DOHH2 (cell line): ENCODE measurements at regions not wholly inside any gene's neighbourhood (a gene's known extent, or its start where the extent isn't known, plus 50 kb on each side); places are given as distances from the start of the nearest gene placed in this dataset.

Experiments used
- H3F3A ChIP-seq: fragments of 200-600 bp; sonication (generic), shearing (Covaris generic); 2 replicates; pipeline ENCODE4 v1.6.0; 2016; ENCODE audit warnings: antibody characterized with exemption, mild to moderate bottlenecking; ENCODE audit not compliant: control insufficient read depth, insufficient read depth
- H3K27ac ChIP-seq: fragments of 200-600 bp; sonication (generic); 2 replicates; pipeline ENCODE4 v1.5.1; 2014; ENCODE audit warnings: low read depth, mild to moderate bottlenecking, low read length, moderate library complexity
- H3K27me3 ChIP-seq: fragments of 200-600 bp; sonication (generic); 2 replicates; pipeline ENCODE4 v1.6.1; 2014; ENCODE audit warnings: mild to moderate bottlenecking, low read length, mixed read lengths; ENCODE audit not compliant: control insufficient read depth
- H3K36me3 ChIP-seq: fragments of 200-600 bp; sonication (generic); 2 replicates; pipeline ENCODE4 v1.6.1; 2014; ENCODE audit warnings: mild to moderate bottlenecking, low read length, moderate library complexity, mixed read lengths; ENCODE audit not compliant: control insufficient read depth
- H3K4me1 ChIP-seq: fragments of 200-600 bp; sonication (generic); 2 replicates; pipeline ENCODE4 v1.6.1; 2014; ENCODE audit warnings: mild to moderate bottlenecking, low read length, mixed read lengths; ENCODE audit not compliant: control insufficient read depth
- H3K4me2 ChIP-seq: fragments of 200-600 bp; sonication (generic); 2 replicates; pipeline ENCODE4 v1.6.0; 2014; ENCODE audit warnings: mild to moderate bottlenecking, low read length, moderate library complexity
- H3K4me3 ChIP-seq: fragments of 200-600 bp; sonication (generic); 2 replicates; pipeline ENCODE4 v1.5.1; 2014; ENCODE audit warnings: mild to moderate bottlenecking, low read length, mixed read lengths
- H3K79me2 ChIP-seq: fragments of 200-600 bp; sonication (generic); 2 replicates; pipeline ENCODE4 v1.6.1; 2014; ENCODE audit warnings: mild to moderate bottlenecking, low read length, mixed read lengths; ENCODE audit not compliant: control insufficient read depth
- H3K9me2 ChIP-seq: fragments of 200-600 bp; sonication (generic); replicated peaks from 2 replicates; pipeline ENCODE4 v1.6.1; 2014; ENCODE audit warnings: mild to moderate bottlenecking, low read length, mixed read lengths; ENCODE audit not compliant: control insufficient read depth
- H3K9me3 ChIP-seq: fragments of 200-600 bp; sonication (generic); 2 replicates; pipeline ENCODE4 v1.6.1; 2014; ENCODE audit warnings: antibody characterized with exemption, low read length, mixed read lengths; ENCODE audit not compliant: control insufficient read depth, insufficient read depth
- H4K20me1 ChIP-seq: fragments of 200-600 bp; sonication (generic); 2 replicates; pipeline ENCODE4 v1.6.0; 2014; ENCODE audit warnings: low read depth, mild to moderate bottlenecking, antibody characterized with exemption, low read length, moderate library complexity; ENCODE audit not compliant: control insufficient read depth, insufficient read depth
- CTCF ChIP-seq: fragments of 200-600 bp; sonication (generic); IDR thresholded peaks from one replicate; pipeline ENCODE4 v1.5.1; 2014; ENCODE audit warnings: antibody characterized with exemption, mild to moderate bottlenecking, low read depth, low read length; ENCODE audit not compliant: poor library complexity, severe bottlenecking
- EZH2phosphoT487 ChIP-seq: fragments of 200-600 bp; sonication (generic); IDR thresholded peaks from 2 replicates; pipeline ENCODE4 v1.6.1; 2017; ENCODE audit warnings: borderline replicate concordance, mild to moderate bottlenecking, antibody characterized with exemption, low read length, moderate library complexity, mixed read lengths

- Histone ChIP-seq H3F3A (no peaks in the 10 kb centered on the region), H3K27ac (no peak overlapping the region), H3K4me1 (peaks cover 11% of the 10 kb centered on the region), H3K9me2 (no peaks in the 10 kb centered on the region), H3K9me3 (no peaks in the 10 kb centered on the region), H3K4me3 (no peak overlapping the region), H3K4me2 (no peak overlapping the region), H3K27me3 (no peaks in the 10 kb centered on the region), H3K36me3 (no peaks in the 10 kb centered on the region), H4K20me1 (no peaks in the 10 kb centered on the region), H3K79me2 (no peaks in the 10 kb centered on the region)
- no peak for TF ChIP-seq EZH2phosphoT487
- no peak for TF ChIP-seq CTCF
These were observed 254.1 kb downstream of the IKZF2 start for GRCh38 chr2:212897296-212897695.

GRCh38 chr2:212894026-212894425 lies 257.4 kb downstream of the IKZF2 start:
- no peaks in the 10 kb centered on the region for H3K79me2 ChIP-seq
- H3K4me2 ChIP-seq: no peak overlapping the region
- no peaks in the 10 kb centered on the region for H3K36me3 ChIP-seq
- peaks cover 16% of the 10 kb centered on the region for H3K4me1 ChIP-seq
- no peaks in the 10 kb centered on the region for H3K27me3 ChIP-seq
- H3K27ac ChIP-seq: no peak overlapping the region
- H3K4me3 ChIP-seq: no peak overlapping the region
- H3F3A ChIP-seq: no peaks in the 10 kb centered on the region
- no peak for TF ChIP-seq CTCF
- no peak for TF ChIP-seq EZH2phosphoT487
- H3K9me3 ChIP-seq: no peaks in the 10 kb centered on the region
- no peaks in the 10 kb centered on the region for H3K9me2 ChIP-seq
- H4K20me1 ChIP-seq: no peaks in the 10 kb centered on the region

- TF ChIP-seq EZH2phosphoT487 (no peak), CTCF (no peak)
- Histone ChIP-seq H4K20me1 (no peaks in the 10 kb centered on the region), H3K4me1 (peaks cover 16% of the 10 kb centered on the region)
These were observed 258.2 kb downstream of the IKZF2 start for GRCh38 chr2:212893216-212893615.

DNA sequence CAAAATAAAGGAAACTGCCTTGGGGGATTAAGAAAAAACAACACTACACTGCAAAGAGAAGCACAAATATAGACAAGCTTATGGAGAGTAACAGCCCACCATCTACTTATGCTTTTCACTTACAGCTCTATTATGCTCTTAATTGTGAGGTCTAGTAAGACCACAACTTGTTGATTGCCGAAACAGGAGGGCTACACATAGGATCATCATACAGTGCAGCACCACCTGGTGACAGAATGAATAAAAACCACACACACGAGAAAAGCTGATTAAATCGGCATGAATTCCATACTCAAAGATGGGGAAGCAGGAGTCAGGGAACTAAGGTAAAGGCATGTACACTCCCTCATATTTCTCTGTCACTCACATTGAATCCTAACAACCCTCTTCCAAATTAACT lies 259.2 kb downstream of the IKZF2 start:
- Histone ChIP-seq H3K4me3 (peak overlapping the region; percentile 35), H4K20me1 (no peaks in the 10 kb centered on the region), H3K79me2 (no peaks in the 10 kb centered on the region), H3K4me2 (peak overlapping the region; percentile 55), H3F3A (no peaks in the 10 kb centered on the region), H3K9me2 (no peaks in the 10 kb centered on the region), H3K27ac (no peak overlapping the region), H3K36me3 (no peaks in the 10 kb centered on the region), H3K27me3 (no peaks in the 10 kb centered on the region), H3K4me1 (peaks cover 16% of the 10 kb centered on the region), H3K9me3 (no peaks in the 10 kb centered on the region)
- TF ChIP-seq EZH2phosphoT487 (no peak), CTCF (peak; percentile 56)

More at GRCh38 chr2:212893216-212893615, 258.2 kb downstream of the IKZF2 start:
- Histone ChIP-seq H3F3A (no peaks in the 10 kb centered on the region), H3K9me3 (no peaks in the 10 kb centered on the region), H3K27me3 (no peaks in the 10 kb centered on the region), H3K36me3 (no peaks in the 10 kb centered on the region), H3K9me2 (no peaks in the 10 kb centered on the region), H3K4me2 (no peak overlapping the region), H3K27ac (no peak overlapping the region), H3K4me3 (no peak overlapping the region), H3K79me2 (no peaks in the 10 kb centered on the region)
